ENCODE measurements at regions not wholly inside any gene's neighbourhood (a gene's known extent, or its start where the extent isn't known, plus 50 kb on each side); places are given as distances from the start of the nearest gene placed in this dataset.
"Not testable (repeated sequence)": the region's sequence is repeated elsewhere in the genome, so short reads cannot be mapped to it uniquely, and the experiment has no call there.

GRCh38 chr6:8845690-8846089 is 410.3 kb upstream of the SLC35B3 start:
- no peak for DNase-seq

GRCh38 chr6:8844968-8845367 is 409.6 kb upstream of the SLC35B3 start:
- DNase-seq, result no peak

- DNase-seq, result no peak
These were observed 404.3 kb upstream of the SLC35B3 start for GRCh38 chr6:8839626-8840025.

GRCh38 chr6:8837343-8837742 is 402.0 kb upstream of the SLC35B3 start:
- DNase-seq, result no peak

GRCh38 chr6:8832695-8833094 is 397.4 kb upstream of the SLC35B3 start:
- DNase-seq, result not testable (repeated sequence)

- DNase-seq, result no peak
These were observed 396.2 kb upstream of the SLC35B3 start for GRCh38 chr6:8831366-8832152.

- no peak for DNase-seq
These were observed 395.4 kb upstream of the SLC35B3 start for GRCh38 chr6:8830794-8831193.

GRCh38 chr6:8829796-8830195 is 394.5 kb upstream of the SLC35B3 start:
- no peak for DNase-seq

- DNase-seq, result no peak
These were observed 394.0 kb upstream of the SLC35B3 start for GRCh38 chr6:8829296-8829695.

GRCh38 chr6:8828376-8828775 is 393.0 kb upstream of the SLC35B3 start:
- no peak for DNase-seq

- no peak for DNase-seq
These were observed 390.4 kb upstream of the SLC35B3 start for GRCh38 chr6:8825726-8826125.

- no peak for DNase-seq
These were observed 386.6 kb upstream of the SLC35B3 start for GRCh38 chr6:8821981-8822381.

GRCh38 chr6:8820313-8820712 is 385.0 kb upstream of the SLC35B3 start:
- no peak for DNase-seq

- DNase-seq, result no peak
These were observed 384.1 kb upstream of the SLC35B3 start for GRCh38 chr6:8819446-8819845.

- DNase-seq, result no peak
These were observed 379.2 kb upstream of the SLC35B3 start for GRCh38 chr6:8814440-8815000.

GRCh38 chr6:8810325-8810724 is 375.0 kb upstream of the SLC35B3 start:
- no peak for DNase-seq

GRCh38 chr6:8809662-8810061 is 374.3 kb upstream of the SLC35B3 start:
- DNase-seq, result no peak

- DNase-seq, result no peak
These were observed 367.9 kb upstream of the SLC35B3 start for GRCh38 chr6:8803181-8803760.

- not testable (repeated sequence) for DNase-seq
These were observed 367.1 kb upstream of the SLC35B3 start for GRCh38 chr6:8802397-8802796.

GRCh38 chr6:8794420-8794819 is 359.1 kb upstream of the SLC35B3 start:
- no peak for DNase-seq

- no peak for DNase-seq
These were observed 354.5 kb upstream of the SLC35B3 start for GRCh38 chr6:8789878-8790277.

- no peak for DNase-seq
These were observed 349.9 kb upstream of the SLC35B3 start for GRCh38 chr6:8785223-8785622.

- DNase-seq, result no peak
These were observed 347.8 kb upstream of the SLC35B3 start for GRCh38 chr6:8783191-8783590.

- DNase-seq, result no peak
These were observed 345.3 kb upstream of the SLC35B3 start for GRCh38 chr6:8780653-8781052.

GRCh38 chr6:8764733-8765132 is 329.4 kb upstream of the SLC35B3 start:
- DNase-seq, result no peak
